Left cardiac atrium (tissue), 4 donors: ENCODE measurements at regions not wholly inside any gene's neighbourhood (a gene's known extent, or its start where the extent isn't known, plus 50 kb on each side); places are given as distances from the start of the nearest gene placed in this dataset.

ENCODE experiments used
- ATAC-seq, 2 donors: fragments of 200-7000 bp; cut with Tn5 transposase; one replicate each; pipeline ENCODE4 v1.9.1; 2020; ENCODE audit warnings: mild to moderate bottlenecking in 2 of 2, moderate library complexity in 2 of 2
- DNase-seq: peaks from one replicate; pipeline ENCODE4 v3.0.0-alpha.2; 2020
- intact Hi-C, 2 donors: fragments of 100-400 bp; cut with DNase I; formaldehyde crosslinking; loops; one replicate each; pipeline versions ENCODE4 v1.14.1 to v1.15.1; 2022 to 2023
- donor health status: DM: no; HTN: yes; CAD: no.
- donor health status: DM: no; HTN: yes; CAD: no; lungs with severe emphysema.
- donor health status: DM: yes; HTN: yes; CAD: no.
- donor health status: Dilated cardiomyopathy.

DNA sequence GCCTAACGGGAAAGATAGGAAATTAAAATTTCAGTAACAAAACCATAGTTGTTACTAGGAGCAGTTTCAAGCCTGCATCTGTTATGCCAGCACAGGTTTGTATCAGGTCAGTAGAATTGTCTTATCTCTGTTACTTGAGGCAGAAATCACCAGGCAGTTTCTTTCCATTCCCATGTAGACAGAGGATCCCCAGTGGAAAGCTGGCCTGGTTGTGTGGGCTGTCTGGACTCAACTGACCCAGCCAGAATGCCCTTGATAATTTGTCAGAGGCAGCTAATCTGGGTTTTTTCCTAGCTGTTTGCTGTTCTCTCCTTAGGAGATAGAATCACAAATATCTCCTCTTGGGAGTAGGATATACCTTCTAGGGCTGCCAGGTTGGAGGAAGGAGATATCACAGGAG lies 1044.7 kb downstream of the IGSF11 start:
- ATAC-seq, result no peak
- intact Hi-C loops, result no loop called here
- no peak for DNase-seq

GRCh38 chr3:117990627-117991026 lies 1044.0 kb downstream of the IGSF11 start:
- ATAC-seq, result no peak
- DNase-seq, result no peak

GRCh38 chr3:117995842-117996437 lies 1038.7 kb downstream of the IGSF11 start:
- DNase-seq, result no peak
- no peak for ATAC-seq
- intact Hi-C loops, result no loop called here

More at GRCh38 chr3:117990627-117991026, 1044.0 kb downstream of the IGSF11 start:
- intact Hi-C loops, result no loop called here

DNA sequence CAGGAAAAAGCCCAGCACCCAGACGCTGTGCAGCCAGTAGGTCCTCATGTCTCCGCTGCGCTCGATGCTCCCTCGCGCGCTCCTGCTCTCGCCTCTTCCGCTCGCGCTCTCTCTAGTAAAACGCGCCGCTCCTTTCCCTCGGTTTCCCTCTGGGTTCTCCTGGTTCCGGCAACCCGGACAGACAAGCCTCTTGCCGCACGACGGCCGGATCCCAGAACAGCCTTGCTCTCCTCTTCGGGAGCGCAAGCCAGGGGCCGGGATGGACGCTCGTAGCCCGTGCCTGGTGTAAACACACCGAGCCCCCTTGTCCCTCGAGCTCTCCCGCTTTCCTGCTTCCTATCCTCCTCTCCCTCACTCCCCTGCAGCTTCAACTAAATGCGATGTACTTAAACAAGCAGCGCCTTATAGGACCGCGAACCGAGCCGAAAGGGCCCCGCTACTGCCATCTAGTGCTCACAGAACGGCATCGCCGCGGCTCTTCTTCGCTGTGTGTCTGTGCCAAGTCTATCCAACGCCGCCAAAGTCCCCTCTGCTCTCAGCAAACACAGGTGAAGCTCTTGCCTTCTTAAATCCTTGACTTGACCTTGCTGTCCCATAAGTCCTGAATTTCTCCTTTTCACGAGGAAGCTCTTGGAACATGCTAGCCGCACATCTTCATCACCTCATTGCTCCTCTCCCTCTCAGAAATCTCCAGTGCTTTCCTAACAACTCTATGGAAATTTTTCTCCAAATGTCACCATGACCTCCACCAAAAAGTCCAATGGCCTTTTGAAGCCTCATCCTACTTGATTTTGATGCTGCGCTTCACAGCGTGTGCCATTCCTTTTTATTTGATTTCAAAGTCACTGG lies 1037.2 kb downstream of the IGSF11 start:
- ATAC-seq (peak; percentile 89 to 95), DNase-seq (peak; percentile 76)
- intact Hi-C loops, result no loop called here

GRCh38 chr3:117998071-117998470 lies 1036.6 kb downstream of the IGSF11 start:
- intact Hi-C loops, result no loop called here
- ATAC-seq, result no peak

DNA sequence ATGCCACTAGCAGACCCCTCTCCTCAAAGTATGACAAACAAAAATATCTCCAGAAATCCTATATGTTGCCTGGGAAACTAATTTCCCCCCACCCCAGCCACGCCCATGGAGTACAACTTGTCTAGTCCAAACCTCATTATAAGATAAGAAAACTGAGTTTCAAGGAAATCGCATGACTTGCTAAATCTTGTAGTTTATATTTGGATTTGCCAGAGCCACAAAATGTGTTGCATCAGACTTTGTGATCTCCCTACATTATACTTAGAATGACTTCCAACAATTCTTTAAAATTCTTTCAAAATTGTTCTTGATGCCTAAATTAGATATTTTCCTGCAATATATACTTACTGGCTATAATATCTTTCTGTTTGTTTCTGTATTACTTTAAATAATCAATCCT lies 1034.4 kb downstream of the IGSF11 start:
- intact Hi-C loops, result no loop called here
- no peak for DNase-seq
- ATAC-seq, result no peak

More at GRCh38 chr3:117998071-117998470, 1036.6 kb downstream of the IGSF11 start:
- DNase-seq, result no peak

DNA sequence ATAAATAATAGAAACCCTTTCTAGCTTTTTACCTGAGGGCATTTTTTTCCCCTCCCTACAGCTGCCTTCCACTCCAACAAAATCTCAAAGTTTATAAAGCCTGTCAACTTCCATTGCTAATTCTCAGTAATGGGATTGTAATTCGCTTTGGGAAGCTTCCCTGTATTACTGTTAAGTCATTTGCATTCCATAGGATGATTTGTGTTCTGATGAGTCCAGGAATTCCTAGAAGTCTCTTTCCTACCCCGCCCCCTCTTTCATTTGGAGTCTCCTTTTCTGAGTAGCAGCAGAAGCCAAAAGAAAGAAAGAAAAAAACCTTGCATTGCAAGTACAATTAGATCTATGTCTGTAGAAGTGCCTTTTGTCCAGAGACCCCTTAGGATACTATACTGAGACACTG lies 1033.3 kb downstream of the IGSF11 start:
- no peak for ATAC-seq
- DNase-seq, result no peak
- intact Hi-C loops, result no loop called here

DNA sequence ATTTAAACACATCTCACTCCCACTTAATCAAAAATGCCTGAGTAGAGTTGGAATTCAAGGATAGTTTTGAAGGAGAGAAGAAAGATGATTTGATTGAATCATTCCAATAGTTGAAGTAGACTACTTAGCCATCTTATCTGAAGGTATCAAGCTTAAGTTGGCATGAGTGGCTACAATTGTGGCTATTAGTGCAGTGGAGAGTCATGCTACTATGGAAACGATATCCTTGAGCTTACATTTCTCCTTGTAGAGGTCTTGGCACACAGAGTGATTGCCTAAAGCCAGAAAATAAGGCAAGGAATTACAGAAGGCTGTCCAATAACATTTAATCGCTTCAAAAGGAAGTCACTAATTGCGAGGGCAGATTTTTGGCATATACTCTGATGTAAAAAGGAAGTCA lies 1022.7 kb downstream of the IGSF11 start:
- ATAC-seq (no peak), DNase-seq (no peak)
- intact Hi-C loops, result no loop called here

- DNase-seq (no peak), ATAC-seq (no peak)
- intact Hi-C loops, result no loop called here
Observed at GRCh38 chr3:118029049-118029448, 1005.6 kb downstream of the IGSF11 start.

GRCh38 chr3:118036215-118036614 lies 998.4 kb downstream of the IGSF11 start:
- ATAC-seq (no peak), DNase-seq (no peak)
- intact Hi-C loops, result no loop called here

- intact Hi-C loops, result no loop called here
- ATAC-seq, result no peak
- no peak for DNase-seq
Observed at GRCh38 chr3:118055381-118055780, 979.3 kb downstream of the IGSF11 start.

DNA sequence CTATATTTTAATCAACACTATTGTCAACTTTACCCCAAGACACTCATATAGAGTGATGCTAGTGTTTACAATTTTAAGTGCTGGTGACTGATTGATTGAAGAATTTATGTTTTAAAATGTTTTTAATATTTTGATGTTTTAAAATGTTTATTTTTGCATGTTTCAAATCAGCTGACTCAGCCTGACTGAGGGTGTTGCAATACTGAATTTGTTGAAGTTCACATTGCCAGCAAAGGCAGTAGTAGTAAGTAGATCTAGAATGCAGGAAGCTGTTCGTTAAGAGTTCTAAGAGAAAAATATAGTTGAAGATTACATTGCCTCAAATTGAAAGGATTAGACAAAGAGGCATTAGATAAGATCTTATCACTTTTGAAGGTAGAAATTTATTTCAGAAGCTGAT lies 977.6 kb downstream of the IGSF11 start:
- ATAC-seq (no peak), DNase-seq (no peak)
- intact Hi-C loops, result no loop called here

- DNase-seq, result no peak
- ATAC-seq, result no peak
- intact Hi-C loops, result no loop called here
Observed at GRCh38 chr3:118059096-118059495, 975.5 kb downstream of the IGSF11 start.

- DNase-seq (no peak), ATAC-seq (no peak)
- intact Hi-C loops, result no loop called here
Observed at GRCh38 chr3:118067439-118067838, 967.2 kb downstream of the IGSF11 start.

- DNase-seq (no peak), ATAC-seq (no peak)
- intact Hi-C loops, result no loop called here
Observed at GRCh38 chr3:118075873-118076272, 958.8 kb downstream of the IGSF11 start.

DNA sequence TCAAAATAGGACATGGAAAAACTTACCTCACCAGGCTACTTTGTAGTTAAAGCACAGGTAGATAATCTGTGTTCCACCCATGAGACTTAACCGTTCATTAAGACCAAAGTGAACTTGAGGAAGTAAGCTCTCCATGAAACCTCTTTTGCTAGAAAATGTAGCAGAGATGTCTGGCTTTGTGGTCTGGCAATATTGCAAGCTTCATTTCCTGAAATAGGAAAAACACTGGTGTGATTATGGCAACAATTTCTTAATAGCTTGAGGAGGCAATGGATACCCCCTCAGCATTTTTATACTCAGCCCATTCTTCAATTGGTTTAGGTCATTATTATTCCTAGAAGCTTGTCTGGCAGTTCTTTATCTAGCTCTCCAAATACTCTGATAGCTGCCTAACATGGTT lies 957.3 kb downstream of the IGSF11 start:
- ATAC-seq, result no peak
- intact Hi-C loops, result no loop called here
- no peak for DNase-seq

GRCh38 chr3:118080889-118081288 lies 953.8 kb downstream of the IGSF11 start:
- DNase-seq (no peak), ATAC-seq (no peak)
- intact Hi-C loops, result no loop called here

DNA sequence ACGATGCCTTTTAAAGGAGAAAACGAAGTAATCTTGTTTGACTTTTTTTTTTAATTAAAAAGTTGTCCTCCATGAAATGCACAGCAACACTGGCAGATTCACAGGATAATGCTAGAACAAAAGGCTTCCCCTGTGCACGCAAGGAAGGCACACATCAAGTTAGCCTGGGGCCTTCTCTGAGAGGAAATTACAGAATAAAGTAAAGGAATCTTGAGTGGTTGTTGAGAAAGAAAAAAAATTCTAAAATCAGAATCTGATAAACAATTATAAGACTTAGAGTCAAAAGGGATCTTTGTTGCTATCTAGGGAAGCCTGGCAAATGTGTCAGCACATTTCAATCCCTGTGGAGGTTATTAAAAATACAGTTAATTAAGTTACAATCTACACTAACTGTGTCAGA lies 946.0 kb downstream of the IGSF11 start:
- DNase-seq (no peak), ATAC-seq (no peak)

DNA sequence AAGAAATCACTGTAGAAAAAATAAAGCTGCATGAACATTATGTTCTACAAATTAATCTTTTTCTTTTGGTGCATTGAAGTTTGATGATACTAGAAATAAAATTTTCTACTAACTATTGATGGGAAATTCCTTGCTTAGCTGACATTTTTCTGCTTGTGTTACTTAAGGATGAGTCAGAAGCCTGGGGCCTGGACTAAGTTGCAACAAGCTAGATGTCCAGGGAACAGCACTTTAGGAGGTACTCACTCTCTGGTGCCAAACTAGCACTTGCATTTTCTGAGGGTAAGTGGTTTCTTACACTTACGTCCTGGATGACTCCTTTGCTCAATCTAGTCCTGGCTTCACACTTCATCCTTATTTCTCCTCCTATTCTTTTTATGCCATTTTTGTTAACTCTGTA lies 945.1 kb downstream of the IGSF11 start:
- DNase-seq (no peak), ATAC-seq (no peak)
- intact Hi-C loops, result no loop called here

More for the DNA sequence above, 946.0 kb downstream of the IGSF11 start:
- intact Hi-C loops, result no loop called here

DNA sequence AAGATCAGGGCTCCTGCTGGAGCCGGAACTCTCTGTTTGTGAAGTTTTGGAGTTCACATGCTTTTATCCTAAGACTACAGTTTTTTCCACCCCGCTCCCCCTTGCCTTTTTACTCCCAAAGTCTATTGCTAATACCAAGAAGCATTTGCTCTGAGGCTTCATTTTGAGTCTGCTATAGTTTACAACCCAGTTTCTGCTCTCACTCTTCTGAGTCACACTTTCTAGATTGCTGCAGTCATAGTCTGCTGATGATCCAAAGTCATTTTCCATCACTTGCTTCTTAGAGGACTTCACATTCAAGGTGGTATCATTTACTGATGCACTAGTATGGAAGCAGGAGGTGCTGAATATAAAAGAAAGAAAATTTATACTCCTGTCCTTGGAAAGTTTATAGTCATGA lies 937.4 kb downstream of the IGSF11 start:
- intact Hi-C loops, result no loop called here
- DNase-seq (no peak), ATAC-seq (no peak)

- no peak for ATAC-seq
- intact Hi-C loops, result no loop called here
Observed at GRCh38 chr3:118097660-118098059, 937.0 kb downstream of the IGSF11 start.

More at GRCh38 chr3:118097660-118098059, 937.0 kb downstream of the IGSF11 start:
- DNase-seq, result no peak
